NB4 (cell line): ENCODE measurements at regions not wholly inside any gene's neighbourhood (a gene's known extent, or its start where the extent isn't known, plus 50 kb on each side); places are given as distances from the start of the nearest gene placed in this dataset.
A peak's percentile ranks its signal among the peaks of the same experiment; 100 is the strongest.

Experiments used
- MYC ChIP-seq: IDR thresholded peaks from 2 replicates; pipeline ENCODE4 v1.6.1; 2011; ENCODE audit warnings: low read depth, low read length
- POLR2A ChIP-seq: IDR thresholded peaks from 2 replicates; pipeline ENCODE4 v1.6.1; 2011; ENCODE audit warnings: mild to moderate bottlenecking; ENCODE audit not compliant: insufficient read length; ENCODE audit errors: extremely low read depth
- TF ChIP-seq, protein P1 (sequence below): IDR thresholded peaks from one replicate; pipeline ENCODE4 v1.5.1; 2012; ENCODE audit warnings: low read depth, low read length

DNA sequence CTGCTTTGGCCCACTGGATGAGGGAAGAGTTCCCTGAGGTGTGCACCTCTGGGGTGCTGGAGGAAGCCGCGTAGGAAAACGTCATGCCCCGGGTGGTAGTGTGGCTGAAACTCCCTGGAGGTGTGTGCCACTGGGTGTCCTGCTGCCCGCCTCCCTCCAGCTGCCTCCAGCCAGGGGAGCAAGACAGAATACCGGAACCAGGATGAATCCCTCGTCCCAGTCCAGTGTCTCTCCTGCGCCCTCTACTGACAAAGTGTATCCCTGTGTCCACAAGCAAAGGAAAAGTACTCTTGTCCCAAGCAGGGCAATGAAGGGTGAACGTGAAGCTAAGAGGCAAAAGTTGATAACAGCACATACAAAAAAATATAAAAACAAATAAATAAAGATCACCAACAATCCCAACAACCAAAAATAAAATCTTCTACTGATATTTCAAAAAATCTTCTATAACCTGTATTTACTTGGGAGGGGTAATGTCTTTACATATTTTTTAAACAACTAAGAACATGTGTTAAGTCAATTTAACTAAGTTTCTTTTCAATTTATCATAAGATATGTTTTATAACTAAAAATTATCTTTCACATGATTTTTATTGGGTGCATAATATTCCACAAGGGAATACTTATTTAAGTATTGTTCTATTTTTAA is 437.6 kb downstream of the MAFB start:
- TF ChIP-seq, protein P1, sequence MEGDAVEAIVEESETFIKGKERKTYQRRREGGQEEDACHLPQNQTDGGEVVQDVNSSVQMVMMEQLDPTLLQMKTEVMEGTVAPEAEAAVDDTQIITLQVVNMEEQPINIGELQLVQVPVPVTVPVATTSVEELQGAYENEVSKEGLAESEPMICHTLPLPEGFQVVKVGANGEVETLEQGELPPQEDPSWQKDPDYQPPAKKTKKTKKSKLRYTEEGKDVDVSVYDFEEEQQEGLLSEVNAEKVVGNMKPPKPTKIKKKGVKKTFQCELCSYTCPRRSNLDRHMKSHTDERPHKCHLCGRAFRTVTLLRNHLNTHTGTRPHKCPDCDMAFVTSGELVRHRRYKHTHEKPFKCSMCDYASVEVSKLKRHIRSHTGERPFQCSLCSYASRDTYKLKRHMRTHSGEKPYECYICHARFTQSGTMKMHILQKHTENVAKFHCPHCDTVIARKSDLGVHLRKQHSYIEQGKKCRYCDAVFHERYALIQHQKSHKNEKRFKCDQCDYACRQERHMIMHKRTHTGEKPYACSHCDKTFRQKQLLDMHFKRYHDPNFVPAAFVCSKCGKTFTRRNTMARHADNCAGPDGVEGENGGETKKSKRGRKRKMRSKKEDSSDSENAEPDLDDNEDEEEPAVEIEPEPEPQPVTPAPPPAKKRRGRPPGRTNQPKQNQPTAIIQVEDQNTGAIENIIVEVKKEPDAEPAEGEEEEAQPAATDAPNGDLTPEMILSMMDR: peak; percentile 82
- TF ChIP-seq MYC (no peak), POLR2A (no peak)
